Hematopoietic multipotent progenitor cell (in vitro differentiated cells): ENCODE measurements at regions not wholly inside any gene's neighbourhood (a gene's known extent, or its start where the extent isn't known, plus 50 kb on each side); places are given as distances from the start of the nearest gene placed in this dataset.

Source experiments
- DNase-seq, 3 donors: peaks; one replicate each; pipeline ENCODE4 v3.0.0-alpha.2; 2011 to 2015; ENCODE audit warnings: low read depth in 2 of 3, low spot score in 2 of 3

GRCh38 chr2:121038031-121038430 is 247.0 kb downstream of the TFCP2L1 start:
- no peak for DNase-seq

- no peak for DNase-seq
Observed at GRCh38 chr2:121038431-121038830, 246.6 kb downstream of the TFCP2L1 start.

GRCh38 chr2:121038891-121039616 is 245.9 kb downstream of the TFCP2L1 start:
- no peak for DNase-seq

- no peak for DNase-seq
Observed at GRCh38 chr2:121039679-121040078, 245.3 kb downstream of the TFCP2L1 start.

GRCh38 chr2:121041516-121041915 is 243.5 kb downstream of the TFCP2L1 start:
- no peak for DNase-seq

GRCh38 chr2:121043061-121043826 is 241.8 kb downstream of the TFCP2L1 start:
- no peak for DNase-seq

- DNase-seq: no peak
Observed at GRCh38 chr2:121043827-121044222, 241.2 kb downstream of the TFCP2L1 start.

GRCh38 chr2:121044412-121044811 is 240.6 kb downstream of the TFCP2L1 start:
- no peak for DNase-seq

- DNase-seq: no peak
Observed at GRCh38 chr2:121045245-121045644, 239.8 kb downstream of the TFCP2L1 start.

- DNase-seq: no peak
Observed at GRCh38 chr2:121046335-121046734, 238.7 kb downstream of the TFCP2L1 start.

- DNase-seq: no peak
Observed at GRCh38 chr2:121047383-121047782, 237.6 kb downstream of the TFCP2L1 start.

- no peak for DNase-seq
Observed at GRCh38 chr2:121049131-121049530, 235.9 kb downstream of the TFCP2L1 start.

GRCh38 chr2:121049950-121050585 is 234.9 kb downstream of the TFCP2L1 start:
- DNase-seq: no peak

- DNase-seq: no peak
Observed at GRCh38 chr2:121051311-121051710, 233.7 kb downstream of the TFCP2L1 start.

- no peak for DNase-seq
Observed at GRCh38 chr2:121052023-121052422, 233.0 kb downstream of the TFCP2L1 start.

GRCh38 chr2:121052521-121052920 is 232.5 kb downstream of the TFCP2L1 start:
- DNase-seq: no peak

- no peak for DNase-seq
Observed at GRCh38 chr2:121055088-121055487, 229.9 kb downstream of the TFCP2L1 start.

- DNase-seq: no peak
Observed at GRCh38 chr2:121055501-121055900, 229.5 kb downstream of the TFCP2L1 start.

GRCh38 chr2:121058852-121059558 is 226.0 kb downstream of the TFCP2L1 start:
- DNase-seq: no peak

GRCh38 chr2:121059651-121060649 is 225.1 kb downstream of the TFCP2L1 start:
- no peak for DNase-seq
